Fibroblast of lung (primary cell): ENCODE measurements at regions not wholly inside any gene's neighbourhood (a gene's known extent, or its start where the extent isn't known, plus 50 kb on each side); places are given as distances from the start of the nearest gene placed in this dataset.

Source experiments
- DNase-seq, 2 donors: peaks; one replicate each; pipeline versions ENCODE4 v3.0.0 to v3.0.0-alpha.2; 2010; ENCODE audit warnings: low read depth in 2 of 2
- H2AFZ ChIP-seq: 2 replicates; pipeline ENCODE4 v1.5.1; 2012; ENCODE audit warnings: low read length, control low read depth, inconsistent platforms
- H3K27ac ChIP-seq: 2 replicates; pipeline ENCODE4 v1.5.1; 2011; ENCODE audit warnings: low read length, control low read depth; ENCODE audit not compliant: insufficient read depth
- H3K27me3 ChIP-seq: 2 replicates; pipeline ENCODE4 v1.5.1; 2011; ENCODE audit warnings: mild to moderate bottlenecking, low read length; ENCODE audit not compliant: control insufficient read depth, insufficient read depth
- H3K36me3 ChIP-seq: 2 replicates; pipeline ENCODE4 v1.5.1; 2011; ENCODE audit warnings: low read length; ENCODE audit not compliant: control insufficient read depth, insufficient read depth
- H3K4me1 ChIP-seq: 2 replicates; pipeline ENCODE4 v1.5.1; 2011; ENCODE audit warnings: low read length; ENCODE audit not compliant: control insufficient read depth, insufficient read depth; ENCODE audit errors: extremely low read depth
- H3K4me2 ChIP-seq: 2 replicates; pipeline ENCODE4 v1.5.1; 2011; ENCODE audit warnings: low read length, control low read depth; ENCODE audit not compliant: insufficient read depth; ENCODE audit errors: extremely low read depth
- H3K4me3 ChIP-seq, 4 experiments: fragments of 200-600 bp in 1 of 4; sonication (generic) in 1 of 4; replicated peaks in 1 of 4; 2 replicates each; pipeline ENCODE4 v1.5.1; 2011 to 2016; ENCODE audit warnings: low read length in 4 of 4, low read depth in 3 of 4, mild to moderate bottlenecking in 3 of 4, control low read depth in 2 of 4, inconsistent platforms in 1 of 4, mixed read lengths in 1 of 4; ENCODE audit not compliant: insufficient read depth in 1 of 4; ENCODE audit errors: control extremely low read depth in 1 of 4
- H3K79me2 ChIP-seq: 2 replicates; pipeline ENCODE4 v1.5.1; 2012; ENCODE audit warnings: mild to moderate bottlenecking, low read length, inconsistent platforms; ENCODE audit not compliant: control insufficient read depth, insufficient read depth
- H3K9ac ChIP-seq: 2 replicates; pipeline ENCODE4 v1.5.1; 2011; ENCODE audit warnings: mild to moderate bottlenecking, low read length, control low read depth; ENCODE audit not compliant: insufficient read depth
- H3K9me3 ChIP-seq: 2 replicates; pipeline ENCODE4 v1.5.1; 2012; ENCODE audit warnings: low read depth, low read length; ENCODE audit not compliant: control insufficient read depth, insufficient read depth
- H4K20me1 ChIP-seq: 2 replicates; pipeline ENCODE4 v1.5.1; 2011; ENCODE audit warnings: low read length; ENCODE audit not compliant: control insufficient read depth, insufficient read depth; ENCODE audit errors: extremely low read depth
- EZH2 ChIP-seq: IDR thresholded peaks from 2 replicates; pipeline ENCODE4 v1.5.1; 2012; ENCODE audit warnings: low read length, control low read depth, mild to moderate bottlenecking; ENCODE audit errors: missing control alignments
- TF ChIP-seq, protein P1 (sequence below), 2 donors: IDR thresholded peaks in 1 of 2; conservative IDR thresholded peaks in 1 of 2; 1 replicate in 1 of 2; 2 replicates in 1 of 2; pipeline ENCODE4 v1.5.1; 2011 to 2012; ENCODE audit warnings: low read length in 2 of 2, control low read depth in 1 of 2, inconsistent platforms in 1 of 2, low read depth in 1 of 2, mild to moderate bottlenecking in 1 of 2

DNA sequence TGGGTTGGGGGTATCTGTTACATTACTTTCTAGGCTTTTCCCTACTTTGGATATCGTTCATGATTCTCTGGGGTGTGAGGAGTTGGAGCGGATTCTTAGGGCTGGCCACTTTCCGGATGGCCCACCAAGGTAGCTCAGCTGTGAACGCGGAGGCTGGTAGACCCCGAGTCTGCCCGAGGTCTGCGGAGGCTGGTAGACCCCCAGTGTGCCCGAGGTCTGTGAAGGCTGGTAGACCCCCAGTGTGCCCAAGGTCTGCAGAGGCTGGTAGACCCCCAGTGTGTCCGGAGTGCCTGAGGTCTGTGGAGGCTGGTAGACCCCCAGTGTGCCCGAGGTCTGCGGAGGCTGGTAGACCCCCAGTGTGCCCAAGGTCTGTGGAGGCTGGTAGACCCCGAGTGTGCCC lies 99.2 kb upstream of the ZNF469 start:
- H3K9ac ChIP-seq: no peak overlapping the region
- H3K27ac ChIP-seq: no peak overlapping the region
- peaks cover 3% of the 10 kb centered on the region for H3K27me3 ChIP-seq
- H3K4me2 ChIP-seq: no peak overlapping the region
- no peak overlapping the region for H2AFZ ChIP-seq
- no peaks in the 10 kb centered on the region for H3K4me1 ChIP-seq
- H3K36me3 ChIP-seq: no peaks in the 10 kb centered on the region
- H3K79me2 ChIP-seq: no peaks in the 10 kb centered on the region
- H4K20me1 ChIP-seq: no peaks in the 10 kb centered on the region
- TF ChIP-seq EZH2: no peak
- TF ChIP-seq, protein P1, sequence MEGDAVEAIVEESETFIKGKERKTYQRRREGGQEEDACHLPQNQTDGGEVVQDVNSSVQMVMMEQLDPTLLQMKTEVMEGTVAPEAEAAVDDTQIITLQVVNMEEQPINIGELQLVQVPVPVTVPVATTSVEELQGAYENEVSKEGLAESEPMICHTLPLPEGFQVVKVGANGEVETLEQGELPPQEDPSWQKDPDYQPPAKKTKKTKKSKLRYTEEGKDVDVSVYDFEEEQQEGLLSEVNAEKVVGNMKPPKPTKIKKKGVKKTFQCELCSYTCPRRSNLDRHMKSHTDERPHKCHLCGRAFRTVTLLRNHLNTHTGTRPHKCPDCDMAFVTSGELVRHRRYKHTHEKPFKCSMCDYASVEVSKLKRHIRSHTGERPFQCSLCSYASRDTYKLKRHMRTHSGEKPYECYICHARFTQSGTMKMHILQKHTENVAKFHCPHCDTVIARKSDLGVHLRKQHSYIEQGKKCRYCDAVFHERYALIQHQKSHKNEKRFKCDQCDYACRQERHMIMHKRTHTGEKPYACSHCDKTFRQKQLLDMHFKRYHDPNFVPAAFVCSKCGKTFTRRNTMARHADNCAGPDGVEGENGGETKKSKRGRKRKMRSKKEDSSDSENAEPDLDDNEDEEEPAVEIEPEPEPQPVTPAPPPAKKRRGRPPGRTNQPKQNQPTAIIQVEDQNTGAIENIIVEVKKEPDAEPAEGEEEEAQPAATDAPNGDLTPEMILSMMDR (conservative IDR thresholded peaks at IDR 0.05 in 1 of 2, IDR thresholded peaks at IDR 0.05 in 1 of 2; ENCODE audit: low read depth in 1 of 2, low read length in 2 of 2): no peak
- DNase-seq: no peak
- H3K4me3 ChIP-seq: no peak overlapping the region
- H3K9me3 ChIP-seq: peaks cover 2% of the 10 kb centered on the region

DNA sequence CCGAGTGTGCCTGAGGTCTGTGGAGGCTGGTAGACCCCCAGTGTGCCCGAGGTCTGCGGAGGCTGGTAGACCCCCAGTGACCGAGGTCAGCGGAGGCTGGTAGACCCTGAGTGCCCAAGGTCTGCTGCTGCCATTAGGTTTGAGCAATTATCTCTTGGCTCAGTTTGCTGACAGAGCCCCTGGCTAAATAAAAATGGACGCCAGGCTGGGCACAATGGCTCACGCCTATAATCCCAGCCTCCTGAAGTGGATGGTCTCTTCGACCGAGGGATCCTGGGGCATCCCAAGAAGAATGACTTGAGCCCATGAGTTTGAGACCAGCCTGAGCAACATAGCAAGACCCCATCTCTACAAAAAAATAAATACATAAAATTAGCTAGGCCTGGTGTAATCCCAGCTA lies 98.7 kb upstream of the ZNF469 start:
- Histone ChIP-seq H3K4me2 (no peak overlapping the region), H3K4me3 (no peak overlapping the region), H4K20me1 (no peaks in the 10 kb centered on the region), H3K27me3 (peaks cover 3% of the 10 kb centered on the region), H3K4me1 (no peaks in the 10 kb centered on the region), H3K9me3 (peaks cover 2% of the 10 kb centered on the region), H3K36me3 (no peaks in the 10 kb centered on the region), H2AFZ (no peak overlapping the region), H3K27ac (no peak overlapping the region), H3K79me2 (no peaks in the 10 kb centered on the region), H3K9ac (no peak overlapping the region)
- TF ChIP-seq EZH2: no peak
- TF ChIP-seq, protein P1 (conservative IDR thresholded peaks at IDR 0.05 in 1 of 2, IDR thresholded peaks at IDR 0.05 in 1 of 2; ENCODE audit: low read depth in 1 of 2, low read length in 2 of 2): no peak
- no peak for DNase-seq

DNA sequence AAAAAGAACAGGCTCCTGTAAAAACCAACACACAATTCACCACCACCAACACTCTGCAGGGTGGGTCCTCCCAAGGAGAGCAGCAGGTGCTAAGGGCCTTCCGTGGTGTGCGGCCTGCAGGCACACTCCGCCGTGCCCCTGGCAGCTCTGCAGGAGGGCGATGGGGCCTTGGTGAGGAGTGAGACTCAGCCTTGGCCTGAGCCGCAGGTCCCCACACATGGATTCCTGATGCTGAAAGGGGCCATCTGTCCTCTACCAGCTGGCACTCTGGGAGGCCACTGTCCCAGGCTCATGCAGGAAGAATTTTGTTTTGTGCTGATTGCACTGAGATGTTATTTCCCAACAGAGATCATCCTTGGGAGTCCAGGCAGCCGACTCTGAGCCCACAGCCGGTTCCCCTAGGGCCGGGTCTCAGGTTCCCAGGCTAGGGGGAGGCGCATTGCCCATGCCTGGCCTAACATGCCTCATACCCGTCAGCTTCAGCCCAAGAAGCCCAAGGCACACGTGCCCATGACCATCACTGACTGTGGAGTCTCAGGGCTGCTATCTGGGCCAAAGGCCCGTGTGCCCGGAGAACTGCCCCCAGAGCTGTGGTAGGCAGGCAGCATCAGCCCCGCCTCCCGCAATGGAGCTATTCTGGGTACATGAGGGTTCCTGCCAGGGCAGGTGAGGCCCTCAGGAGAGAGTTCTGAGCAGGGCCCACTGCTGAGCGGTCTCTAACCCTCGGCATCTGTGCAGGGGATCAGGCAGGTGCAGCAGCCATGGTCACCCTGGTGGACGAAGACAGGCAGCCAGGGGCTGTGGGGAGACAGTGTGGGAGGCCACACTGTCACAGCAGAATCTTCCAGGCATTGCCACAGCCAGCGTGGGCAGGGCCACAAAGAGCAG lies 97.9 kb upstream of the ZNF469 start:
- Histone ChIP-seq H3K4me2 (no peak overlapping the region), H4K20me1 (no peaks in the 10 kb centered on the region), H3K9me3 (no peaks in the 10 kb centered on the region), H3K27me3 (peaks cover 3% of the 10 kb centered on the region), H3K4me1 (no peaks in the 10 kb centered on the region), H3K27ac (no peak overlapping the region), H3K79me2 (no peaks in the 10 kb centered on the region), H3K4me3 (no peak overlapping the region), H2AFZ (no peak overlapping the region), H3K36me3 (no peaks in the 10 kb centered on the region), H3K9ac (no peak overlapping the region)
- DNase-seq: no peak
- no peak for TF ChIP-seq EZH2
- TF ChIP-seq, protein P1 (conservative IDR thresholded peaks at IDR 0.05 in 1 of 2, IDR thresholded peaks at IDR 0.05 in 1 of 2; ENCODE audit: low read depth in 1 of 2, low read length in 2 of 2): no peak
